ENCODE measurements at regions not wholly inside any gene's neighbourhood (a gene's known extent, or its start where the extent isn't known, plus 50 kb on each side); places are given as distances from the start of the nearest gene placed in this dataset.

GRCh38 chr18:10124557-10124956, 210.7 kb downstream of the VAPA start:
- Histone ChIP-seq H3K4ac (ENCODE audit: low read depth, low read length) (no peak overlapping the region), H4K8ac (ENCODE audit: low read depth, low read length) (no peak overlapping the region), H3K36me3 (ENCODE audit: control insufficient read depth, insufficient read depth, low read length) (no peaks in the 10 kb centered on the region), H3K23ac (ENCODE audit: low read length) (no peak overlapping the region), H3K27me3 (ENCODE audit: insufficient read depth, low read length, poor library complexity) (no peaks in the 10 kb centered on the region), H2BK120ac (ENCODE audit: low read depth, low read length) (no peak overlapping the region), H3K4me1 (ENCODE audit: control insufficient read depth, low read depth, low read length) (peaks cover 6% of the 10 kb centered on the region), H4K5ac (ENCODE audit: low read length) (peak overlapping the region; percentile 24), H2AK5ac (ENCODE audit: low read length) (no peak overlapping the region), H2BK5ac (ENCODE audit: low read length) (no peak overlapping the region), H3K4me2 (ENCODE audit: low read length) (no peak overlapping the region), H3K4me3 (ENCODE audit: low read length) (no peak overlapping the region), H3K18ac (ENCODE audit: low read length) (no peak overlapping the region), H2BK15ac (replicated peaks; ENCODE audit: low read depth) (no peak overlapping the region), H3K27ac (ENCODE audit: low read depth, low read length) (no peak overlapping the region), H3K56ac (ENCODE audit: low read length) (peak overlapping the region; percentile 30), H3K79me1 (ENCODE audit: low read length) (no peaks in the 10 kb centered on the region), H3K9ac (ENCODE audit: low read length) (no peak overlapping the region), H3K79me2 (ENCODE audit: control insufficient read depth, insufficient read depth, low read length) (no peaks in the 10 kb centered on the region)
- no peak for DNase-seq
- no CpG with 5 or more reads among the region's 4 CpGs for WGBS (ENCODE audit: extremely low coverage, insufficient coverage, low lambda C conversion rate)

GRCh38 chr18:10124967-10125366, 211.2 kb downstream of the VAPA start:
- Histone ChIP-seq H4K8ac (ENCODE audit: low read depth, low read length) (no peak overlapping the region), H3K18ac (ENCODE audit: low read length) (no peak overlapping the region), H3K27ac (ENCODE audit: low read depth, low read length) (no peak overlapping the region), H2AK5ac (ENCODE audit: low read length) (no peak overlapping the region), H3K79me1 (ENCODE audit: low read length) (no peaks in the 10 kb centered on the region), H2BK15ac (replicated peaks; ENCODE audit: low read depth) (no peak overlapping the region), H3K4me1 (ENCODE audit: control insufficient read depth, low read depth, low read length) (peaks cover 6% of the 10 kb centered on the region), H3K23ac (ENCODE audit: low read length) (no peak overlapping the region), H3K4ac (ENCODE audit: low read depth, low read length) (no peak overlapping the region), H3K27me3 (ENCODE audit: insufficient read depth, low read length, poor library complexity) (no peaks in the 10 kb centered on the region), H3K79me2 (ENCODE audit: control insufficient read depth, insufficient read depth, low read length) (no peaks in the 10 kb centered on the region), H3K4me2 (ENCODE audit: low read length) (no peak overlapping the region), H4K5ac (ENCODE audit: low read length) (no peak overlapping the region), H2BK120ac (ENCODE audit: low read depth, low read length) (no peak overlapping the region), H3K4me3 (ENCODE audit: low read length) (no peak overlapping the region), H3K56ac (ENCODE audit: low read length) (no peak overlapping the region), H2BK5ac (ENCODE audit: low read length) (no peak overlapping the region), H3K9ac (ENCODE audit: low read length) (no peak overlapping the region), H3K36me3 (ENCODE audit: control insufficient read depth, insufficient read depth, low read length) (no peaks in the 10 kb centered on the region)
- no peak for DNase-seq
- WGBS (ENCODE audit: extremely low coverage, insufficient coverage, low lambda C conversion rate): no CpG with 5 or more reads among the region's 3 CpGs

- Histone ChIP-seq H4K5ac (ENCODE audit: low read length) (no peak overlapping the region), H3K4me3 (ENCODE audit: low read length) (no peak overlapping the region), H2BK120ac (ENCODE audit: low read depth, low read length) (no peak overlapping the region), H3K4me2 (ENCODE audit: low read length) (no peak overlapping the region), H3K27me3 (ENCODE audit: insufficient read depth, low read length, poor library complexity) (no peaks in the 10 kb centered on the region), H3K36me3 (ENCODE audit: control insufficient read depth, insufficient read depth, low read length) (no peaks in the 10 kb centered on the region), H3K79me1 (ENCODE audit: low read length) (no peaks in the 10 kb centered on the region), H3K4me1 (ENCODE audit: control insufficient read depth, low read depth, low read length) (peaks cover 12% of the 10 kb centered on the region), H3K27ac (ENCODE audit: low read depth, low read length) (no peak overlapping the region), H4K8ac (ENCODE audit: low read depth, low read length) (no peak overlapping the region), H3K79me2 (ENCODE audit: control insufficient read depth, insufficient read depth, low read length) (no peaks in the 10 kb centered on the region), H3K9ac (ENCODE audit: low read length) (no peak overlapping the region), H2AK5ac (ENCODE audit: low read length) (peak overlapping the region; percentile 56), H2BK15ac (replicated peaks; ENCODE audit: low read depth) (no peak overlapping the region), H3K56ac (ENCODE audit: low read length) (peak overlapping the region; percentile 44), H3K18ac (ENCODE audit: low read length) (no peak overlapping the region), H3K4ac (ENCODE audit: low read depth, low read length) (no peak overlapping the region), H2BK5ac (ENCODE audit: low read length) (no peak overlapping the region), H3K23ac (ENCODE audit: low read length) (no peak overlapping the region)
- DNase-seq: no peak
- WGBS (ENCODE audit: extremely low coverage, insufficient coverage, low lambda C conversion rate): no CpG with 5 or more reads among the region's 5 CpGs
These were observed 213.9 kb downstream of the VAPA start for GRCh38 chr18:10127729-10128128.

DNA sequence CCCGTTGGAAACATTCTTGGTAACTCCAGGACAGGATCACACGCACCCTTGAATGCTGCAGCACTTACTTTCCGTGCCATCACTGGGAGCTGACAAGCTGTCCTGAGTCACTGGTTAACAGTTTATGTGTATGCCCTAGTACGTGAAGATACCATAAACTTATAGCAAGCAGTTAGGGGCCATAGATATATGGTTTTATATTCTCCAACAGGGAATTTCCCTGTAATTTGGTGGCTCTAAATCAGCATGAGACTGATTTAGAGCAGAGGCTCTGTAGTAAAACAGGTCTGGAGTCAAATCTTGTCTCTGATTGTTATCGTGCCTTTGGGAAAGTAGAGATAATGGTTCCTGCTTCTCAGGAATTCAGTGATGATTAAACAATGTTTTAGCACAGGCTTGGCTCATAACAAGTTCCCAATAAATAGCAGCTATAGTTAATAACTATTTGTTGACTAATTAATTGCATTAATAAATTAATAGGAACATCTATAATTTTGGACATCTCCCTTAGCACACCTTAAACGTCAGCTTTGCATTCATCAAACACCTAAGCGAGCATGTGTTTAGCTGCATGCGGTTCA, 215.2 kb downstream of the VAPA start:
- no peaks in the 10 kb centered on the region for H3K79me2 ChIP-seq (ENCODE audit: control insufficient read depth, insufficient read depth, low read length)
- H3K18ac ChIP-seq (ENCODE audit: low read length): no peak overlapping the region
- no peak overlapping the region for H3K23ac ChIP-seq (ENCODE audit: low read length)
- H3K4me1 ChIP-seq (ENCODE audit: control insufficient read depth, low read depth, low read length): peaks cover 14% of the 10 kb centered on the region
- no peak overlapping the region for H4K5ac ChIP-seq (ENCODE audit: low read length)
- no peak overlapping the region for H3K4ac ChIP-seq (ENCODE audit: low read depth, low read length)
- H3K56ac ChIP-seq (ENCODE audit: low read length): peak overlapping the region; percentile 35
- H3K27ac ChIP-seq (ENCODE audit: low read depth, low read length): no peak overlapping the region
- no peaks in the 10 kb centered on the region for H3K79me1 ChIP-seq (ENCODE audit: low read length)
- H2BK5ac ChIP-seq (ENCODE audit: low read length): peak overlapping the region; percentile 65
- WGBS (ENCODE audit: extremely low coverage, insufficient coverage, low lambda C conversion rate): no CpG with 5 or more reads among the region's 8 CpGs
- no peak overlapping the region for H3K4me2 ChIP-seq (ENCODE audit: low read length)
- H3K4me3 ChIP-seq (ENCODE audit: low read length): no peak overlapping the region
- H4K8ac ChIP-seq (ENCODE audit: low read depth, low read length): no peak overlapping the region
- peak overlapping the region; percentile 24 for H2AK5ac ChIP-seq (ENCODE audit: low read length)
- no peak overlapping the region for H3K9ac ChIP-seq (ENCODE audit: low read length)
- H2BK120ac ChIP-seq (ENCODE audit: low read depth, low read length): no peak overlapping the region
- peak; percentile 65 for DNase-seq
- H3K27me3 ChIP-seq (ENCODE audit: insufficient read depth, low read length, poor library complexity): no peaks in the 10 kb centered on the region
- H2BK15ac ChIP-seq (replicated peaks; ENCODE audit: low read depth): no peak overlapping the region
- no peaks in the 10 kb centered on the region for H3K36me3 ChIP-seq (ENCODE audit: control insufficient read depth, insufficient read depth, low read length)

GRCh38 chr18:10130606-10131005, 216.8 kb downstream of the VAPA start:
- Histone ChIP-seq H3K36me3 (ENCODE audit: control insufficient read depth, insufficient read depth, low read length) (no peaks in the 10 kb centered on the region), H3K4me3 (ENCODE audit: low read length) (no peak overlapping the region), H3K56ac (ENCODE audit: low read length) (no peak overlapping the region), H3K79me2 (ENCODE audit: control insufficient read depth, insufficient read depth, low read length) (no peaks in the 10 kb centered on the region), H2BK120ac (ENCODE audit: low read depth, low read length) (no peak overlapping the region), H2BK5ac (ENCODE audit: low read length) (no peak overlapping the region), H3K18ac (ENCODE audit: low read length) (peak overlapping the region; percentile 5), H3K79me1 (ENCODE audit: low read length) (no peaks in the 10 kb centered on the region), H4K5ac (ENCODE audit: low read length) (no peak overlapping the region), H3K4me2 (ENCODE audit: low read length) (no peak overlapping the region), H3K27ac (ENCODE audit: low read depth, low read length) (no peak overlapping the region), H3K27me3 (ENCODE audit: insufficient read depth, low read length, poor library complexity) (no peaks in the 10 kb centered on the region), H4K8ac (ENCODE audit: low read depth, low read length) (no peak overlapping the region), H3K4ac (ENCODE audit: low read depth, low read length) (no peak overlapping the region), H3K23ac (ENCODE audit: low read length) (no peak overlapping the region), H2BK15ac (replicated peaks; ENCODE audit: low read depth) (no peak overlapping the region), H3K4me1 (ENCODE audit: control insufficient read depth, low read depth, low read length) (peaks cover 14% of the 10 kb centered on the region), H3K9ac (ENCODE audit: low read length) (no peak overlapping the region), H2AK5ac (ENCODE audit: low read length) (no peak overlapping the region)
- no CpG with 5 or more reads among the region's 3 CpGs for WGBS (ENCODE audit: extremely low coverage, insufficient coverage, low lambda C conversion rate)
- DNase-seq: no peak

DNA sequence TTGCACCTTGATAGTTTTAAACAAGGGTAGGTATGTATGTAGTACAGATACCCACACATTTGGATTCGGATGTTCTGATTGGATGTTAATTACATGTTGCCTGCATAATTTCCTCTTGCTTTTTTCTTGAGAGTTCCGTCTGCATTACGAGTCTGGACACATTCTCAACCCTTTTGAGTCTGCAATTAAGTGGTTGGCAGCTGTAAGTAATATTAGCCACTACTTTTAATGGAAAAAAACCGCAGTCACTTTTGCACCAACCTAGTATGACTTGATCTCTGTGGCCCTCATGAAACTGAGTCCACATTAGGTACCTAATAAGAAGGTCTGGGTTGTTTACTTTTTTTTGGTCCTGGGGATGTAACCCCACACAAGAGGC, 217.3 kb downstream of the VAPA start:
- no peaks in the 10 kb centered on the region for H3K79me1 ChIP-seq (ENCODE audit: low read length)
- H2BK120ac ChIP-seq (ENCODE audit: low read depth, low read length): peak overlapping the region; percentile 40
- no peak overlapping the region for H3K23ac ChIP-seq (ENCODE audit: low read length)
- no peak overlapping the region for H3K4ac ChIP-seq (ENCODE audit: low read depth, low read length)
- H2AK5ac ChIP-seq (ENCODE audit: low read length): no peak overlapping the region
- H3K4me2 ChIP-seq (ENCODE audit: low read length): peak overlapping the region; percentile 66
- WGBS (ENCODE audit: extremely low coverage, insufficient coverage, low lambda C conversion rate): no CpG with 5 or more reads among the region's 4 CpGs
- H3K4me1 ChIP-seq (ENCODE audit: control insufficient read depth, low read depth, low read length): peaks cover 14% of the 10 kb centered on the region
- H4K5ac ChIP-seq (ENCODE audit: low read length): peak overlapping the region; percentile 2
- H2BK15ac ChIP-seq (replicated peaks; ENCODE audit: low read depth): peak overlapping the region; percentile 20
- no peak overlapping the region for H2BK5ac ChIP-seq (ENCODE audit: low read length)
- H3K18ac ChIP-seq (ENCODE audit: low read length): peak overlapping the region; percentile 33
- no peak for DNase-seq
- H3K36me3 ChIP-seq (ENCODE audit: control insufficient read depth, insufficient read depth, low read length): no peaks in the 10 kb centered on the region
- no peak overlapping the region for H3K4me3 ChIP-seq (ENCODE audit: low read length)
- peak overlapping the region; percentile 83 for H3K56ac ChIP-seq (ENCODE audit: low read length)
- H3K27me3 ChIP-seq (ENCODE audit: insufficient read depth, low read length, poor library complexity): no peaks in the 10 kb centered on the region
- peak overlapping the region; percentile 56 for H3K9ac ChIP-seq (ENCODE audit: low read length)
- no peak overlapping the region for H4K8ac ChIP-seq (ENCODE audit: low read depth, low read length)
- H3K27ac ChIP-seq (ENCODE audit: low read depth, low read length): peak overlapping the region; percentile 13
- no peaks in the 10 kb centered on the region for H3K79me2 ChIP-seq (ENCODE audit: control insufficient read depth, insufficient read depth, low read length)

Measured in mesendoderm (in vitro differentiated cells).